H1 (cell line): ENCODE measurements at regions not wholly inside any gene's neighbourhood (a gene's known extent, or its start where the extent isn't known, plus 50 kb on each side); places are given as distances from the start of the nearest gene placed in this dataset.
A peak's percentile ranks its signal among the peaks of the same experiment; 100 is the strongest.

Experiments
- ATF2 ChIP-seq: IDR thresholded peaks from 2 replicates; pipeline ENCODE4 v1.6.1; 2012; ENCODE audit warnings: low read length, inconsistent platforms
- CEBPB ChIP-seq: IDR thresholded peaks from 2 replicates; pipeline ENCODE4 v1.6.1; 2012; ENCODE audit warnings: low read depth, low read length
- CTCF ChIP-seq, 3 experiments: IDR thresholded peaks; 1 replicate in 2 of 3; 2 replicates in 1 of 3; pipeline versions ENCODE4 v1.5.1 to v1.6.1; 2011; ENCODE audit warnings: low read length in 3 of 3, mild to moderate bottlenecking in 3 of 3, inconsistent platforms in 2 of 3, low read depth in 1 of 3, moderate library complexity in 1 of 3; ENCODE audit not compliant: insufficient read depth in 1 of 3; ENCODE audit errors: control extremely low read depth in 1 of 3
- POLR2A ChIP-seq, 2 experiments: IDR thresholded peaks; 1 replicate in 1 of 2; 2 replicates in 1 of 2; pipeline ENCODE4 v1.6.1; 2011; ENCODE audit warnings: low read depth in 2 of 2, low read length in 2 of 2, mild to moderate bottlenecking in 2 of 2; ENCODE audit errors: control extremely low read depth in 1 of 2
- TEAD4 ChIP-seq: IDR thresholded peaks from 2 replicates; pipeline ENCODE4 v1.6.1; 2012; ENCODE audit warnings: low read depth, low read length, inconsistent platforms, mixed read lengths

- TF ChIP-seq ATF2 (no peak), POLR2A (IDR thresholded peaks at IDR 0.05; ENCODE audit: control extremely low read depth in 1 of 2, low read depth in 2 of 2, low read length in 2 of 2) (no peak), TEAD4 (0 out of 2 replicates have a peak, but pooled peaks have one; percentile 5), CTCF (IDR thresholded peaks at IDR 0.05; ENCODE audit: control extremely low read depth in 1 of 3, insufficient read depth in 1 of 3, low read depth in 1 of 3, low read length in 3 of 3) (peak; percentile 12 to 84 (median 74)), CEBPB (no peak)
Measured at GRCh38 chr15:92226020-92226612, 167.6 kb upstream of the ST8SIA2 start.
